ENCODE measurements at regions not wholly inside any gene's neighbourhood (a gene's known extent, or its start where the extent isn't known, plus 50 kb on each side); places are given as distances from the start of the nearest gene placed in this dataset.

GRCh38 chr18:76233406-76233805 is 261.6 kb downstream of the ZNF516 start:
- BruUV-seq (replicated peaks): no TSS peak
- Histone ChIP-seq H3K9me1 (ENCODE audit: control insufficient read depth, insufficient read depth, low read length) (no peaks in the 10 kb centered on the region), H3K9ac (ENCODE audit: insufficient read depth in 1 of 2, low read depth in 2 of 2, low read length in 2 of 2) (no peak overlapping the region), H3K4me3 (no peak overlapping the region), H3K79me2 (ENCODE audit: control insufficient read depth, insufficient read depth, low read length) (no peaks in the 10 kb centered on the region), H3K36me3 (ENCODE audit: control insufficient read depth, insufficient read depth, low read length) (no peaks in the 10 kb centered on the region), H4K20me1 (replicated peaks; ENCODE audit: control insufficient read depth, insufficient read depth, low read length) (no peaks in the 10 kb centered on the region), H3K9me3 (replicated peaks; ENCODE audit: control insufficient read depth, insufficient read depth, low read depth, low read length) (no peaks in the 10 kb centered on the region), H2AFZ (ENCODE audit: low read depth, low read length) (no peak overlapping the region), H3K27me3 (ENCODE audit: control insufficient read depth in 2 of 2, insufficient read depth in 2 of 2, low read length in 2 of 2) (no peaks in the 10 kb centered on the region), H3K27ac (ENCODE audit: extremely low read depth, low read depth, low read length) (no peak overlapping the region), H3K4me2 (ENCODE audit: insufficient read depth, low read length) (no peak overlapping the region), H3K4me1 (replicated peaks in 1 of 2; ENCODE audit: control insufficient read depth in 2 of 2, insufficient read depth in 2 of 2, low read length in 2 of 2) (no peaks in the 10 kb centered on the region)
- DNase-seq (ENCODE audit: extremely low read depth in 1 of 4, low spot score in 3 of 4): no peak
- in situ Hi-C loops (cut with MboI): no loop called here
- ATAC-seq: no peak
- ChIA-PET CTCF (ENCODE audit: low intra/inter-chr PET ratio) (no interaction called here), POLR2A (no interaction called here)
- FAIRE-seq: no peak
- intact Hi-C loops (cut with micrococcal nuclease): no loop called here
- WGBS (ENCODE audit: insufficient coverage, low coverage, missing lambda C conversion rate): 0% methylated on average over 1 of the region's 1 CpG
- no peak for TF ChIP-seq KLF1 (tag; IDR thresholded peaks at IDR 0.05)
- no peak for TF ChIP-seq TAF15 (IDR thresholded peaks at IDR 0.05; ENCODE audit: low read depth, low read length)
- TF ChIP-seq PBX2 (CRISPR knock-in tag; IDR thresholded peaks at IDR 0.05; ENCODE audit: low read depth): no peak
- TF ChIP-seq PBX2 (tag; conservative IDR thresholded peaks at IDR 0.05; ENCODE audit: low read depth): no peak
- TF ChIP-seq HDAC2 (IDR thresholded peaks at IDR 0.05): no peak
- no peak for TF ChIP-seq POLR3G (IDR thresholded peaks at IDR 0.05; ENCODE audit: extremely low read depth, insufficient read length, insufficient replicate concordance)
- no peak for TF ChIP-seq RREB1 (CRISPR knock-in tag; IDR thresholded peaks at IDR 0.05)
- TF ChIP-seq NCOA1 (IDR thresholded peaks at IDR 0.05; ENCODE audit: low read depth): no peak
- no peak for TF ChIP-seq MTF1 (CRISPR knock-in tag; IDR thresholded peaks at IDR 0.05; ENCODE audit: borderline replicate concordance)
- TF ChIP-seq RBM15 (IDR thresholded peaks at IDR 0.05; ENCODE audit: insufficient read depth, low read length): no peak
- no peak for TF ChIP-seq NR4A1 (CRISPR knock-in tag; IDR thresholded peaks at IDR 0.05)
- no peak for TF ChIP-seq NR4A1 (tag; IDR thresholded peaks at IDR 0.05)
- no peak for TF ChIP-seq XRCC5 (IDR thresholded peaks at IDR 0.05; ENCODE audit: low read depth, low read length)
- TF ChIP-seq HDAC3 (IDR thresholded peaks at IDR 0.05; ENCODE audit: borderline replicate concordance, partially characterized antibody): no peak
- no peak for TF ChIP-seq MTA2 (IDR thresholded peaks at IDR 0.05; ENCODE audit: low read depth)
- no peak for TF ChIP-seq EHMT2 (IDR thresholded peaks at IDR 0.05)
- TF ChIP-seq ZNF561 (CRISPR knock-in tag; conservative IDR thresholded peaks at IDR 0.05): no peak
- no peak for TF ChIP-seq ZNF57 (CRISPR knock-in tag; IDR thresholded peaks at IDR 0.05)

All from K562 (cell line).